PC-3 (cell line): ENCODE measurements at regions not wholly inside any gene's neighbourhood (a gene's known extent, or its start where the extent isn't known, plus 50 kb on each side); places are given as distances from the start of the nearest gene placed in this dataset.

Source experiments
- EZH2phosphoT487 ChIP-seq: fragments of 300-600 bp; sonication (generic); IDR thresholded peaks from 2 replicates; pipeline ENCODE4 v1.6.1; 2018; ENCODE audit warnings: mild to moderate bottlenecking, antibody characterized with exemption, low read length, borderline replicate concordance
- TF ChIP-seq, protein P1 (sequence below): fragments of 300-600 bp; sonication (generic); conservative IDR thresholded peaks from 2 replicates; pipeline ENCODE4 v1.5.1; 2017; ENCODE audit warnings: antibody characterized with exemption, low read depth, mild to moderate bottlenecking, low read length

DNA sequence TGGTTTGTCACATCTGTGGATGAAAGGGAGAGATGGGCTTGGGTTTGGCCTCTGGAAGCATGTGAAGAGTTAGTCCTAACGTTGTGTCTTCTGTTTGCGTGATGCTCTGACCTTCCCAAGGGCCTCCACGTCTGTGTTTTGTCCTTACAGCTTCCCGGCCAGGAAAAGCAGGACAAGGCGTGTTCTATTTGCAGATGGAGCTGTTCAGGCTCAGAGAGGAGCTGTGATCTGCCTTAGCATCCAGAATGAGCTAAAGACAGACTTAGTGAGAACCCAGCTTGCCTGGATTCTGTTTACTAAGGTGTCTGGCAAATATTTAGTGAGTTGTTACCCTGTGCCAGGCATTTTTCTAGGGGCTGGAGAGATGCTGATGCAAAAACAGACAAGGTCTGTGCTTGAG lies 282.1 kb downstream of the CBLN1 start:
- TF ChIP-seq, protein P1, sequence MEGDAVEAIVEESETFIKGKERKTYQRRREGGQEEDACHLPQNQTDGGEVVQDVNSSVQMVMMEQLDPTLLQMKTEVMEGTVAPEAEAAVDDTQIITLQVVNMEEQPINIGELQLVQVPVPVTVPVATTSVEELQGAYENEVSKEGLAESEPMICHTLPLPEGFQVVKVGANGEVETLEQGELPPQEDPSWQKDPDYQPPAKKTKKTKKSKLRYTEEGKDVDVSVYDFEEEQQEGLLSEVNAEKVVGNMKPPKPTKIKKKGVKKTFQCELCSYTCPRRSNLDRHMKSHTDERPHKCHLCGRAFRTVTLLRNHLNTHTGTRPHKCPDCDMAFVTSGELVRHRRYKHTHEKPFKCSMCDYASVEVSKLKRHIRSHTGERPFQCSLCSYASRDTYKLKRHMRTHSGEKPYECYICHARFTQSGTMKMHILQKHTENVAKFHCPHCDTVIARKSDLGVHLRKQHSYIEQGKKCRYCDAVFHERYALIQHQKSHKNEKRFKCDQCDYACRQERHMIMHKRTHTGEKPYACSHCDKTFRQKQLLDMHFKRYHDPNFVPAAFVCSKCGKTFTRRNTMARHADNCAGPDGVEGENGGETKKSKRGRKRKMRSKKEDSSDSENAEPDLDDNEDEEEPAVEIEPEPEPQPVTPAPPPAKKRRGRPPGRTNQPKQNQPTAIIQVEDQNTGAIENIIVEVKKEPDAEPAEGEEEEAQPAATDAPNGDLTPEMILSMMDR: no peak
- TF ChIP-seq EZH2phosphoT487: no peak
